PC-3 (cell line): ENCODE measurements at regions not wholly inside any gene's neighbourhood (a gene's known extent, or its start where the extent isn't known, plus 50 kb on each side); places are given as distances from the start of the nearest gene placed in this dataset.

Experiments used
- ATAC-seq: fragments of 200-7000 bp; cut with Tn5 transposase; 2 replicates; pipeline ENCODE4 v1.9.1; 2020; ENCODE audit warnings: mild to moderate bottlenecking, moderate library complexity
- BruUV-seq: library from RNA; stranded (reverse); fragments of 400-500 nt; replicated peaks from 2 replicates; lab custom pipeline; 2021; lab: Mats Ljungman, UMichigan
- CTCF ChIA-PET: fragments of 300-600 bp; sonication (Branson Sonifier 250); formaldehyde crosslinking; loops from one replicate; lab custom pipeline; 2022; ENCODE audit warnings: antibody characterized with exemption; lab: Charles Lee
- POLR2A ChIA-PET: fragments of 300-600 bp; sonication (Branson Sonifier 250); formaldehyde crosslinking; loops from one replicate; lab custom pipeline; 2022; ENCODE audit warnings: antibody characterized with exemption; ENCODE audit not compliant: unreplicated experiment; lab: Charles Lee
- DNase-seq: peaks from one replicate; pipeline ENCODE4 v3.0.0-alpha.2; 2015
- H2AFZ ChIP-seq: fragments of 300-600 bp; sonication (generic); 2 replicates; pipeline ENCODE4 v1.6.0; 2016; ENCODE audit warnings: antibody characterized with exemption, low read length
- H3F3A ChIP-seq: fragments of 300-600 bp; sonication (generic); one replicate; pipeline ENCODE4 v1.6.0; 2017; ENCODE audit warnings: antibody characterized with exemption, low read length, control low read depth, mild to moderate bottlenecking; ENCODE audit not compliant: unreplicated experiment
- H3K27ac ChIP-seq: fragments of 300-600 bp; sonication (generic); 2 replicates; pipeline ENCODE4 v1.5.1; 2016; ENCODE audit warnings: mild to moderate bottlenecking, low read length
- H3K27me3 ChIP-seq: fragments of 300-600 bp; sonication (generic); 2 replicates; pipeline ENCODE4 v1.6.1; 2016; ENCODE audit warnings: low read length, mixed read lengths
- H3K36me3 ChIP-seq: fragments of 300-600 bp; sonication (generic); 2 replicates; pipeline ENCODE4 v1.6.1; 2016; ENCODE audit warnings: low read depth, mixed run types, low read length, mixed read lengths
- H3K4me1 ChIP-seq: fragments of 300-600 bp; sonication (generic); 2 replicates; pipeline ENCODE4 v1.5.1; 2016; ENCODE audit warnings: low read length; ENCODE audit not compliant: insufficient read depth
- H3K4me2 ChIP-seq: fragments of 300-600 bp; sonication (generic); 2 replicates; pipeline ENCODE4 v1.6.0; 2016; ENCODE audit warnings: low read length
- H3K4me3 ChIP-seq: fragments of 300-600 bp; sonication (generic); 2 replicates; pipeline ENCODE4 v1.5.1; 2016; ENCODE audit warnings: mild to moderate bottlenecking, low read length, mixed read lengths
- H3K79me2 ChIP-seq: fragments of 300-600 bp; sonication (generic); 2 replicates; pipeline ENCODE4 v1.6.1; 2017; ENCODE audit warnings: low read length, mixed read lengths
- H3K9ac ChIP-seq: fragments of 300-600 bp; sonication (generic); 2 replicates; pipeline ENCODE4 v1.6.0; 2016; ENCODE audit warnings: mild to moderate bottlenecking, low read length
- H3K9me2 ChIP-seq: fragments of 300-600 bp; sonication (generic); replicated peaks from 2 replicates; pipeline ENCODE4 v1.6.1; 2016; ENCODE audit warnings: mixed run types, low read length, mixed read lengths
- H3K9me3 ChIP-seq: fragments of 300-600 bp; sonication (generic); 2 replicates; pipeline ENCODE4 v1.6.1; 2016; ENCODE audit warnings: low read length, mixed read lengths
- H4K20me1 ChIP-seq: fragments of 300-600 bp; sonication (generic); 2 replicates; pipeline ENCODE4 v1.6.1; 2016; ENCODE audit warnings: low read length, mixed read lengths
- CTCF ChIP-seq: fragments of 300-600 bp; sonication (generic); conservative IDR thresholded peaks from 2 replicates; pipeline ENCODE4 v1.5.1; 2017; ENCODE audit warnings: antibody characterized with exemption, low read depth, mild to moderate bottlenecking, low read length
- EZH2 ChIP-seq: fragments of 300-600 bp; sonication (generic); IDR thresholded peaks from one replicate; pipeline ENCODE4 v1.6.1; 2017; ENCODE audit warnings: antibody characterized with exemption, mild to moderate bottlenecking, low read length; ENCODE audit not compliant: unreplicated experiment
- EZH2phosphoT487 ChIP-seq: fragments of 300-600 bp; sonication (generic); IDR thresholded peaks from 2 replicates; pipeline ENCODE4 v1.6.1; 2018; ENCODE audit warnings: mild to moderate bottlenecking, antibody characterized with exemption, low read length, borderline replicate concordance
- intact Hi-C: fragments of 100-400 bp; cut with micrococcal nuclease; formaldehyde crosslinking; loops from 2 replicates; pipeline ENCODE4 v1.9.0; 2023

- Histone ChIP-seq H3K4me3 (no peak overlapping the region), H3K4me2 (no peak overlapping the region), H3K36me3 (no peaks in the 10 kb centered on the region), H3K9me2 (no peaks in the 10 kb centered on the region), H3K27ac (no peak overlapping the region), H3K9ac (no peak overlapping the region), H3K4me1 (no peaks in the 10 kb centered on the region), H3K79me2 (no peaks in the 10 kb centered on the region), H3K27me3 (no peaks in the 10 kb centered on the region), H3F3A (no peaks in the 10 kb centered on the region), H3K9me3 (no peaks in the 10 kb centered on the region), H2AFZ (no peak overlapping the region), H4K20me1 (no peaks in the 10 kb centered on the region)
- ChIA-PET POLR2A (no interaction called here), CTCF (no interaction called here)
- intact Hi-C loops = no loop called here
- ATAC-seq (no peak), DNase-seq (no peak)
- TF ChIP-seq CTCF (no peak), EZH2 (no peak), EZH2phosphoT487 (no peak)
- no TSS peak for BruUV-seq
These were observed 242.1 kb downstream of the TSHZ3 start for GRCh38 chr19:31107096-31107495.

DNA sequence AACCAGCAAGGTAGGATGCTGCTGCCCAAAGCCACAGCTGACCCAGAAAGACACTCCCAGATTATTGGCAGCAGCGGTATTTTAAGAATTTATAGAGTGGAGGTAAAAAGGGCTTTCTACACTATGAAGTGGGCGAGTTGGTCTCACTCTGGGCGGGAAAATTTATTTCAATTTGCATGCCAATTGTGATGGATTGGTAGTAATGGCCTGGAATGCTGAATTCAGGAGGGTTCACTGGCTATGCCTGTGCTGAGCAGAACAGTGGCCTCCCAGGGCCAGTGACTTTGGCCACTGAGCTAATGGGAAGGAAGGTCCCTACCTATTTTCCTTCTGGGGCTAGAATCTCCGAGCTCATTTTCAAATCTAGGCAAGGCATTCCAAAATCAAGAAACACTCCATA is 243.5 kb downstream of the TSHZ3 start:
- Histone ChIP-seq H3F3A (no peaks in the 10 kb centered on the region), H3K36me3 (no peaks in the 10 kb centered on the region), H3K9me2 (no peaks in the 10 kb centered on the region), H4K20me1 (no peaks in the 10 kb centered on the region), H2AFZ (no peak overlapping the region), H3K4me1 (no peaks in the 10 kb centered on the region), H3K4me2 (no peak overlapping the region), H3K27me3 (no peaks in the 10 kb centered on the region), H3K79me2 (no peaks in the 10 kb centered on the region), H3K4me3 (no peak overlapping the region), H3K9ac (no peak overlapping the region), H3K27ac (no peak overlapping the region), H3K9me3 (no peaks in the 10 kb centered on the region)
- BruUV-seq = no TSS peak
- ChIA-PET POLR2A (no interaction called here), CTCF (no interaction called here)
- intact Hi-C loops = no loop called here
- DNase-seq (no peak), ATAC-seq (no peak)
- TF ChIP-seq CTCF = no peak
- TF ChIP-seq EZH2 = no peak
- no peak for TF ChIP-seq EZH2phosphoT487

DNA sequence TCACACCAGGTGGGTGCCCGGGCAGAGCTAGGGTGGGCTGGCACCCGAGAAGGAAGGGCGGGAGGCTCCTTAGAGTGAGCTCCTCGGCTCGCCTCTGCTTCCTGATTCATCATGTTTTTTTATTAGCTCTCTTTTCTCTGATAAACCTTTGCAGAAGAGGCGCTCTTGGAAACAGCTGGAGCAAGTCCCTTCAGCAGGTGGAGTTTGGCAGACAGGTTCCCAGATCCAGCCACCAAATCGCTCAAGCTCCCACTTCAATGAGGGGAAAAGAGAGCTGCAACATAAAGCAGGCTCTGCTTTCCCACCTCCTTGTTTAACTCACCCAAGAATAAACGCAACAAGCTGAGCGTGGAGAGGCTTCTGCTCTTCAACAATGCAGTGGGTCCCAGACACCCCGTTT is 244.8 kb downstream of the TSHZ3 start:
- no peaks in the 10 kb centered on the region for H3K9me2 ChIP-seq
- H3K79me2 ChIP-seq = no peaks in the 10 kb centered on the region
- H3K9ac ChIP-seq = no peak overlapping the region
- no peaks in the 10 kb centered on the region for H3K4me1 ChIP-seq
- H2AFZ ChIP-seq = no peak overlapping the region
- H3K4me3 ChIP-seq = no peak overlapping the region
- H3K4me2 ChIP-seq = no peak overlapping the region
- no peak for DNase-seq
- no peak for ATAC-seq
- no TSS peak for BruUV-seq
- intact Hi-C loops = no loop called here
- H3K36me3 ChIP-seq = no peaks in the 10 kb centered on the region
- H3F3A ChIP-seq = no peaks in the 10 kb centered on the region
- ChIA-PET POLR2A (no interaction called here), CTCF (no interaction called here)
- no peak for TF ChIP-seq CTCF
- no peak for TF ChIP-seq EZH2phosphoT487
- no peak for TF ChIP-seq EZH2
- H3K27me3 ChIP-seq = no peaks in the 10 kb centered on the region
- no peak overlapping the region for H3K27ac ChIP-seq
- no peaks in the 10 kb centered on the region for H4K20me1 ChIP-seq
- H3K9me3 ChIP-seq = no peaks in the 10 kb centered on the region
